ENCODE measurements at regions not wholly inside any gene's neighbourhood (a gene's known extent, or its start where the extent isn't known, plus 50 kb on each side); places are given as distances from the start of the nearest gene placed in this dataset.

GRCh38 chrX:40179283-40179682 is 81.5 kb upstream of the BCOR start:
- no peak for DNase-seq (ENCODE audit: low spot score)

- no peak for DNase-seq (ENCODE audit: low spot score)
Observed at GRCh38 chrX:40177942-40178715, 80.4 kb upstream of the BCOR start.

- DNase-seq (ENCODE audit: low spot score): no peak
Observed at GRCh38 chrX:40177489-40177888, 79.7 kb upstream of the BCOR start.

GRCh38 chrX:40177117-40177430 is 79.3 kb upstream of the BCOR start:
- DNase-seq (ENCODE audit: low spot score): no peak

DNA sequence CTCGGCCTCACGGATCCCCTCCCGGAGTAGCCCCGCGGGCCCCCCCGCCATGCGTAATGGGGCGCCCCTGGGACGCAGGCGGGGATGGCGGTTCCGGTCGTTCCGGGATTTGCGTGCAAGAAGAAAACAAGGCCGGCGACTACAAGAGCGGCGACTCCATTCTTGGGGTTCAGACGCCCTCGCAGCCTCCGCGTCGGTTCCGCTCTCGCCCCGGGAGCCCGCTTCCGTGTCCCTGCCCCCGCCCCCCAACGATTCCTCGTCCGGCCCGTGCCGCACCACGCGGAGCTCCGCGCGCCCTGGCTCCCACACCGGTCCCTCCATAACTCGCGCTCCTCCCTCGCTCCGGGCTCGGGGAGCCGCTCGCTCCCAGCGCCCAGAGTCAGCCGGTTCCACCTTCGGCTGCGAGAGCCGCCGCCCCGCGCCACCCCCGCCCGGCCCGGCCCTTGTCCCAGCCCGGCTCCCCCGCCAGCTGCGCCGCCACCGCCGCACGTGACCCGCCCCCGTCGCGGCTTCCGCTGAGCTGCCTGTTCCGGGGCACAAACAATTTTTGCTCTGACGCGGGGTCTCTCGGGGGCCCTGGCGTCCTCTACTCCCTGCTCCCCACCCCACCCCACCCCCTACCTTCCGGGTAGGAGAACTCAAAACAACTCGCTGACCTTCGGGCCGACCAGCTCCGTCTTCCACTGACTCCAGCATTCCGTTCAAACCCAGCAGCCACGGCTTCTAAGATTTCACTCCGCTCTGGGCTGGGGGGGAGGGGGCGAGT is 78.8 kb upstream of the BCOR start:
- DNase-seq (ENCODE audit: low spot score): peak; percentile 70

DNA sequence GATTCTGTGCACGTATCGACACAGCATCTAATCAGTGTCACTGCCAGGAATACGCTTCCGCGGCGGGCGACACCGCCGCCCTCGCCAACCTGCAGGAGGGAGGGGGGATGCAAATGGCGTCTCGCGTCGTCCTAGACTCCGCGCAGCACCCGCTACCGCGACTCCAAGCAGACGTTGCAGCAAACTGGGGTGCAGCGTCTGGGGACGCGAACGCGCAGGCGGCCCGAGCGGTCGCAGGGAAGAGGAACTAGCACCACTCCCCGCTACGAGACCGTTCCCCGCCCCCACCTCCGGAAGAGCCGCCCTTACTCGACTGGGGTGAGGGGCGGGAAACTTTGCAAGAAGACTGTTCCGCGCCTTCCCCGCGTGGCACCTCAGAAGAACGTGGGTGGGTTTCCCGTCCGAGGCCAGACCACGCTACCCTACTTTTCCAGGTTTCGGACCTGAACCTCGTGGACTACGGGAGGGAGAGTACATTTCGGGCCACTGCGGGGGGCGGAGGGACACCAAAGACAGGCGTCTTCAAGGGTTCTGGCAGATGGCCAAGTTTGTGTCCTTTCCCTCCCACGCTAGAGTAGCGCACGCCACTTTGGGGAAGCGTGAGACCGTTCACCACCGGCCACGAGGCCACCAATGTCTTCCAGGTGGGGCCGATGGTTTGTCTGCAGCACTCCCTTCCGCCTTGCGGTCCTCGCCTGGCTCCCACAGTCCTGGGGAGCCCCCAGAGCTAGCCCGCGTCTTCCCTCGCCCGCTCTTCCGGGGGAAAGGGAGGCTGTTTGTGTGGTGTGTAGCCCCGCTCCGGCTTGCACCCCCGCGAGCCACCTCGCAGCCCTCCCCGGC is 78.0 kb upstream of the BCOR start:
- peak; percentile 86 for DNase-seq (ENCODE audit: low spot score)

DNA sequence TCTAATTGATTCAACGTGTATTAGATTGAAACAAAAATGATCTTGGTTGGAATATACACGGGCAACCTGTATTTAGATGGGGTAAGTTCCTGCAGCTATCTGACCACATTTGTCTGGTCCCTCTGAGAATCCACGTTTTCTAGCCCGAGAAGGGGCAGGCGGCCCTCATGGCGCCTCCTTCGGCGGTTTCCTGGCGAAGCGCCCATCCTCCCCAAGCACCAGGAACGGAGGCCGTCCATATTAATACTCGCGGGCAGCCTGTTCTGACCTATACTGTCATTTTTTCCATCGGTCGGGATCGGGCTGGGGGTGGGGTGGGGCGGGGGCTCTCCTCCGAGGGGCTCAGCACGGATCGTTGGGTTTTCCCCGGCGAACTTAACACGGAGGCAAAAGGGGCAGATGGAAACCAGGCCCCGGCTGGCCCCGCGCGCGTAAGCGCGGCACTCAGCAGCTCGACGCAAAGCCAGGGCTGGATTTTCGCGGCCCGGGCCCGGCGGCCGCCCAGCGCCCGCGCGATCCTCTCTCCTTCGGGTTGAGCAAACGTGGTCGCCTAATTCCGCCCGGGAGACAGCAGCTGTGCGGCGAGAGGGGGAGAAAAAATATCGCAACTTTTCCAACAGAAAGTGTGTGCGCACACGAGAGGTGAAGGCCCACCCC is 77.2 kb upstream of the BCOR start:
- DNase-seq (ENCODE audit: low spot score): no peak

DNA sequence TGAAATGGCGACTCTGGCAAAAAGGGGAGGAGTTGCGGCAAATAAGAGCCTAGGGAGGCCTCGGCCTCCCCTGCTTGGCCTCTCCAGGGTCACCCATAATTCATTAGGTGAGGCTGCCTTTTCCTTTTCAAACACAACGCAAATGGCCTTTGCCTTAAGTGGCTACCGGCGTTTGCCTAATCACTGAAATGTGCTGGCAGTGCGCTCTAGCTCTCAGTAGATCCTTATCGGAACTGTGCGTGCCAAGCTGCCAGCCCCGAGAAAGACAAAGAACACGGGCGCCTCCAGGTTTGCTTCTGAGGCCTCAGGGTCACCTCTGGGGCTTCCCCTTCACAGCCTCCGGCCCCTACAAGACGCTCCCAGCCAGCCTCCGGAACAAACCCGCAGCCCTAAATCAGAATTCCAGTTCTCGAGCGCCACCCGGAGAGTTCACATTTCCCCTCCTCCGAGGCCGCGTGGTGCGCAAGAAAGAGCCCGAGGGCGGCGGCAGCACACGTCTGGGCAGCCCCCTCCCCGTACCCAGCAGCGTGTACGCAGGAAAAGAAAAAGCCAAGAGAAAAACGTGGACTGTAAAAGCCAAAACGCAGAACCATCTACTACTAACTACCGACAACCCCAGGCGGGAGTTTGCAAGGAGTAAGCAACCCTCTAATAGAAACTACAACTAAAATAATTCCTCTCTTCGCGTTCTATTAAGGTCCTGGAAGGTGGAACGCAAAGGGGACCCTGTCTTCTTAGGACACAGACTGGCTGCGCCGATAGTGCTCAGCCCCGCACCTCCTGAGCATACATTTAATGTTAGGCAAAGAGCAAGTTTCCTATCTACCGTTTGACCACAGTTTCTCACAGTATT is 76.5 kb upstream of the BCOR start:
- DNase-seq (ENCODE audit: low spot score): peak; percentile 58

DNA sequence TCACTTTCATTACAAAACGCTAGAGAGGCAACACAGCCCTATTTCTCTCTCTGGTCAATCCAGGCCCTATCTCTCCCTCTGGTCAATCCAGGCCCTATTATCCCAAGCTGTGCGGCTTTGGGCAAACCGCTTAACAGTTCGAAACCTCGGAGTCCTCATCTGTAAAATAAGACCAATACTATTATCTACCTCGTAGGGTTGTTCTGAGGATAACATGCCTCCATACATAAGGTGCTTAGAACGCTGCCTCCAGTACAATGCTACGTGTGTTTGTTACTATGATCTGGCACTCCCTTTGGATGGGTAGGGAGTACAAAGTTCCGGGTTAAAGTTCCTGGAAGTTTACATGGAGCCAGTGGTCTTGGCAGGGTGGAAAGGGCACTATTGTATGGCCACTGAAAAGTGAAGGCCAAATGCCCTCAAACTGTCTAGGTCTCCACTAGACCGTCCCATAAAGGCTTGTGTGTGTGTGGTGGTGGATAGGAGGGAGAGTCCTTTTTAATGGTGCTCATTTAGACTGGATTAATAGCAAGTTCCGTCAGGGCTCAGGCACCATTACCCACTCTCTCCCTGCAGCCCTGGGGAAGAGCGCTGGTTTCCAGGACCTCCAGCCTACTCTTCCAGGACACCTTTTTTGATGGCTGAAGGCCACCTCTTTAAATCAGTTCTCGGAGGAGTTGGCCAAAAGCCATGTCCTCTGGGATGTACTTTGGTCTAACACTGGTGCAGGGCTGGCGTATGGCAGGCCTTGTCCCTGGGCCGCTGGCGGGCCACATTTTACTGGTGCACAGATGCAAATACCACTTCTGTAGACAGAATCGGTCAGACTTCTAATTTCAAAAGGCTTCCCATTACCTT is 75.6 kb upstream of the BCOR start:
- no peak for DNase-seq (ENCODE audit: low spot score)

GRCh38 chrX:40172401-40173142 is 74.8 kb upstream of the BCOR start:
- DNase-seq (ENCODE audit: low spot score): peak; percentile 23

- peak; percentile 35 for DNase-seq (ENCODE audit: low spot score)
Observed at GRCh38 chrX:40171513-40172400, 74.0 kb upstream of the BCOR start.

- no peak for DNase-seq (ENCODE audit: low spot score)
Observed at GRCh38 chrX:40170830-40171512, 73.2 kb upstream of the BCOR start.

- peak; percentile 82 for DNase-seq (ENCODE audit: low spot score)
Observed at GRCh38 chrX:40169193-40170101, 71.7 kb upstream of the BCOR start.

DNA sequence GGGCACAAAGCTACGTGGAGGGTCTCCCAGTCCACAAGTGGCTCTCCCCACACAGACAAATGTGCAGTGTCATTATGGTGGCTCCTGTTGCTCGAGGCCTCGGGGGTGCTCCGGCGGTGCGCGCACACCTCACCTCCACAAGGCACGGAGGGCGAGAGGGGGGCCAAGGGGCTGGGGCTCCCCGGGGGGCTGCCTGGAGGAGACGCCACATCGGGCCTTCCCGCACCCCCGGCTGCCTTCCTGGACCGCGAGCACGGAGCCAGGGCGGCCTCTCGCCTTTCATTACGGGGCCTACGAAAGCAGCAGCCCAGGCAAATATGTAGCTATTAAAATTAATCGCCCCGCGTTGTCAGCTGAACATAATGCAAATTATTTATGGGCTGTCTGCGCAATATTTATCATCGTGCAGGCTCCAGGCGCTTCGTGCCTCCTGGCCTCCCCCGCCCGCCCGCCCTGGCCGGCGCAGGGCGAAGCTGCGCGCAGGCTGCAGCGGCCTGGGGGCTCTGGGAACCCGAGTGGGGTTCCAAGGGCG is 70.8 kb upstream of the BCOR start:
- DNase-seq (ENCODE audit: low spot score): no peak

DNA sequence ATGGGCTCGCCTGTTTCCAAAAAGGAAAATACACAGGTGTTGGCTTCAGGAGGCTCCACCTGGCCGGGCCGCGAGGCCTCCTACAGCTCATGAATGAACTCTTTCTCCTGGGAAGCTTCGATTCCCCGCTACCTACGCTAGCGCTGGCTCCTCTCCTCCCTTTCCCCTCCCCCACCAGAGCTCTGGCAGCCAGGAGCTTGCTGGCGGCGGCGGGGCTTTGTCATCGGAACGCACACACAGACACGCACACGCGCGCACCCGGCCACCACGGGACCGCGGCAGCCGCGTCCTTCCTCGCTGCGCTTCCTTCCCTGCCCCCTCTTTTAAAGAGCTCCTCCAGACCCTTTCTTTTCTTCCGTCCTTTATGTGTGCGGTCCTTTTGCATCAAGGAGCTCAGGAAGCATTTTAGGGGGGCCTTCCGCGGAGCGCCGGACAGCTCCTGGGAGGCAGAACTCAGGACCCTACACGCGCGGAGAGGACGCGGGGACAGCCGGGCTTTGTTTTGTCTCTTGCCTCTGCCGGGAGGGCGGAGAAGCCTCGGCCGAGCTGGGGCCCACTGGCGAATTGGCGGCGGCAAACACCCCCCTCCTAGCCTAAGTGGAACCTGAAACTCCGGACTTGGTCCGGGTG is 70.2 kb upstream of the BCOR start:
- no peak for DNase-seq (ENCODE audit: low spot score)

- no peak for DNase-seq (ENCODE audit: low spot score)
Observed at GRCh38 chrX:40167233-40167849, 69.6 kb upstream of the BCOR start.

Data from CD4-positive, alpha-beta T cell treated with Interleukin-6 at 100 ng/mL for 8 hours (primary cell).